ENCODE measurements at regions not wholly inside any gene's neighbourhood (a gene's known extent, or its start where the extent isn't known, plus 50 kb on each side); places are given as distances from the start of the nearest gene placed in this dataset.
"Not testable (repeated sequence)": the region's sequence is repeated elsewhere in the genome, so short reads cannot be mapped to it uniquely, and the experiment has no call there.

DNA sequence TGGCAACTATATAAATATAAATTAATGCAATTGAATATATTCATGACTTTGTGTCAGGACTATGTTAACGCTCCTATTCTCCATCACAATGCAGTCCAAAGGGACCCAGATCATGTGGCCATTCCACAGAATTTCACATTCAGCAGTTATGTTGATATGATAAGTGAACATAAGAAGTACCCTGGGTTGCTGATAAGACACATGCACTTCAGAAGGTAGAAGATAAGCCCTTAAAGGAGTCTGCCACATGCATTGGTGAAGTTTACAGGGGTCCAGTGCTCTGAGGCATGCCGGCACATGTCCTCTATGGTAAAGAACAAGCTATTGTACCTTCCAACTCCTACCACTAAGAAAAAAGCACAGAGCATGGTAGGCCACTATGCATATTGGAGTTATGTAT is 76.4 kb downstream of the PHAX start:
- DNase-seq: no peak
- Mint-ChIP-seq H3K27me3 (no peaks in the 10 kb centered on the region), H3K27ac (no peak overlapping the region), H3K9me3 (peaks cover under 1% of the 10 kb centered on the region), H3K36me3 (ENCODE audit: low read depth) (no peaks in the 10 kb centered on the region), H3K4me3 (no peak overlapping the region), H3K4me1 (peaks cover 22% of the 10 kb centered on the region)
- ChIA-PET POLR2A (interaction anchor here (0.6 to 1.7 kb wide), 3 partner anchors 81 to 101 kb away, joined by 6 to 10 read pairs (median 6); no protein-coding TSS in a partner anchor), CTCF (interaction anchor here (0.6 to 9.8 kb wide), 7 partner anchors 9 to 383 kb away, joined by 3 to 107 read pairs (median 4); partner anchors contain the start of gene LMNB1)

DNA sequence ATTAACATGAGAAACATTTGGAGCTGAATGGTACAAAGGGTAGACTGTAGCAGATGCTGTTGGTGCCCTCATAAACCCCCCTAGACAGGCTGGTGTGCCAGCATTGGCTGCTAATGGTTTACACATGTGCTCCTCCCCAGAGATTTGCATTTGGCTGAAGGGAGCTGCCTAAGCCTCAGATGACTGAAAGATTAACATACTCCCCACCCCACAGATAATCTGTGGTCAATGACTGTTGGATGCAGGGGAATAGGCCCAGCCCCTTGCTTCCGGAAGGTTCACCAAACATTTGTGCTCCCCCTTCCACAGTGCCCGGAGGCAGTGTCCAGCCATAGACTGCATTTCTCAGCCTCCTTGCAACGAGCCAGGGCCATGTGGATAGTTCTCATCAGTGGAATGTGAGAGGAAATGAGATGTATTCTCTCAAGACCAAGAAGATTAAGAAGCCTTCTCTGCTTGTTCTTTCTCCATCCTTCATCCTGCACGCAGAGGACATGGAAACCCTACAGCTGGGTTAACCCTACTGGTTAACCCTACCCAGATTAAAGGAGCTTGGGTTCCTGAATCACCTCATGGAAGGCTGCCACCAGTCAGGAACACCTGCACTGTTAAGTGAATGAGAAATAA is 79.6 kb downstream of the PHAX start:
- DNase-seq: no peak
- H3K36me3 Mint-ChIP-seq (ENCODE audit: low read depth): no peaks in the 10 kb centered on the region
- no peak overlapping the region for H3K4me3 Mint-ChIP-seq
- POLR2A ChIA-PET: interaction anchor here (2.1 kb wide), 1 partner anchor 98 kb away, joined by 6 read pairs; no protein-coding TSS in a partner anchor
- H3K27ac Mint-ChIP-seq: no peak overlapping the region
- peaks cover 32% of the 10 kb centered on the region for H3K4me1 Mint-ChIP-seq
- no peaks in the 10 kb centered on the region for H3K9me3 Mint-ChIP-seq
- CTCF ChIA-PET: interaction anchor here (0.5 to 9.8 kb wide), 3 partner anchors 18 to 99 kb away, joined by 3 to 107 read pairs (median 3); partner anchors contain the start of gene LMNB1
- no peaks in the 10 kb centered on the region for H3K27me3 Mint-ChIP-seq

DNA sequence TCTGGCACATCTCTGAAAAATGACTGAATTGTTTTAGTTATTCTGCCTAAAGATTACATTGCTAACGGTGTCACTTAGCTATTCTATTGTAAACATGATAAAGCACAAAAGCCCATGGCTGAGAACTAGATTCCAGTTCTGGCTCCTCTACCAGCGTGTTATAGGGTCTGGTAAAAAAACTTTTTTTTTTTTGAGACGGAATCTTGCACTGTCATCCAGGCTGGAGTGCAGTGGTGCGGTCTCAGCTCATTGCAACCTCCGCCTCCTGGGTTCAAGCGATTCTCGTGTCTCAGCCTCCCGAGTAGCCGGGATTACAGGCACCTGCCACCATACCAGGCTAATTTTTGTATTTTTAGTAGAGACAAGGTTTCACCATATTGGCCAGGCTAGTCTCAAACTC is 80.6 kb downstream of the PHAX start:
- CTCF ChIA-PET: interaction anchor here (0.6 to 9.8 kb wide), 2 partner anchors 98 to 1258 kb away, joined by 4 to 107 read pairs; partner anchors contain the start of gene LMNB1
- peaks cover 33% of the 10 kb centered on the region for H3K4me1 Mint-ChIP-seq
- H3K27ac Mint-ChIP-seq; POLR2A ChIA-PET; DNase-seq; H3K36me3 Mint-ChIP-seq (ENCODE audit: low read depth); H3K4me3 Mint-ChIP-seq; H3K27me3 Mint-ChIP-seq; H3K9me3 Mint-ChIP-seq: not testable (repeated sequence)

DNA sequence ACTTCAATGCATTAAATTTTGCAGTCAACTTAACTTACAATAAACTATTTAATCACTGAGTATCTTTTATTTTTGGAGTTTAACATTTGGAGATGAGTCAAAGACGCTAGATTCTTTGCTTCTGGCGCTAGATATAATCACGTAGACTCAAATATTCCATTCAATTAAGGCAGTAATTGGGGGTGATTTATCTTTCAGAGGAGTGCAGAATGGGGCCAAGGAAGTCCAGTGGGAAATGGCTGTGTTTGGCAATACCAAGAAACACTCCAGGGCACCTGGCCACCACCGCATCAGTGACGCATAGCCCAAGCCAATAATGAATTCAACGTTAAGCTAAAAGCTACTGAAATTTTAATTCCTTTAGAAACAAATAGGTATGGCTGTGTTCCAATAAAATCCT is 81.2 kb downstream of the PHAX start:
- H3K4me3 Mint-ChIP-seq: no peak overlapping the region
- ChIA-PET CTCF (interaction anchor here (0.9 to 9.8 kb wide), 2 partner anchors 97 to 129 kb away, joined by 3 to 107 read pairs; partner anchors contain the start of gene LMNB1), POLR2A (no interaction called here)
- no peak overlapping the region for H3K27ac Mint-ChIP-seq
- no peaks in the 10 kb centered on the region for H3K27me3 Mint-ChIP-seq
- H3K9me3 Mint-ChIP-seq: no peaks in the 10 kb centered on the region
- H3K36me3 Mint-ChIP-seq (ENCODE audit: low read depth): no peaks in the 10 kb centered on the region
- H3K4me1 Mint-ChIP-seq: peaks cover 35% of the 10 kb centered on the region
- DNase-seq: no peak

DNA sequence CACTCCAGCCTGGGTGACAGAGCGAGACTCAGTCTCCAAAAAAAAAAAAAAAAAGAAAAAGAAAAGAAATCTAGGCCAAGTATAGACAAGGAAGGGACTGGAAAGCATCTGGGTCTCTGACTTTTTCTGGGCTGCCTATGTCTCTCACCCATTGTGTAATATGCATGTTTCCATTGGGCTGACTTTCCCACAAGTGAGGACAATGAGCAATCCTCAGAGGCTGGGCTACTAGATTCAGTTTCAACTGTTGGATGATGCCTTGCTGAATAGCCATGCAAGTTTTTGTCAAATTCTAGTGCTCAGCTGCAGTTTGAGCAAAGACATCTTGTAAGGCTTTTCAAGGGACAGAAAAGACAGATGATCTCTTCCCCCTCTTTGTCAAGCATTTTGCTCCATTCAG is 82.1 kb downstream of the PHAX start:
- Mint-ChIP-seq H3K4me3 (no peak overlapping the region), H3K4me1 (peaks cover 35% of the 10 kb centered on the region), H3K9me3 (no peaks in the 10 kb centered on the region), H3K36me3 (ENCODE audit: low read depth) (no peaks in the 10 kb centered on the region), H3K27me3 (no peaks in the 10 kb centered on the region), H3K27ac (no peak overlapping the region)
- no peak for DNase-seq
- ChIA-PET CTCF (interaction anchor here (4.3 kb wide), 1 partner anchor 96 kb away, joined by 20 read pairs; the partner anchor contains the start of gene LMNB1), POLR2A (interaction anchor here (1.2 kb wide), 1 partner anchor 95 kb away, joined by 3 read pairs; no protein-coding TSS in a partner anchor)

DNA sequence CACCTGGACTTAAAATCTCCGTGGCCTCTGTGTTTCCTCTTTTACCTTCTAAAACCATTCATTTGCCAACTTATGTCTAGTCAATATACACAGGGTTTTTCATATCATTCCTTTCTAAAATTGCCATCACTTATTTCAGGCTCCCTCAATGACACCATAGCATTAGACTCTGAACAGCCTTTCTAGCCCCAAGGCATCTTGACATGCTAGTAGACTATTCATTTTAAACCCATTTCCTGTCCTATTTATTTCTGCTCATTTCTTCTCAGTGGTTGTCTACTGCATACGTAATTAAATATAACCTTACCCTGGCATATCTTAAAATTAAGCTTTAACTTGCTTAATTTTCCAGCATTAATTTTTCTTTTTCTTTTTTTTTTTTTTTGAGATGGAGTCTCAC is 83.2 kb downstream of the PHAX start:
- Mint-ChIP-seq H3K27ac (no peak overlapping the region), H3K9me3 (no peaks in the 10 kb centered on the region)
- POLR2A ChIA-PET: no interaction called here

DNA sequence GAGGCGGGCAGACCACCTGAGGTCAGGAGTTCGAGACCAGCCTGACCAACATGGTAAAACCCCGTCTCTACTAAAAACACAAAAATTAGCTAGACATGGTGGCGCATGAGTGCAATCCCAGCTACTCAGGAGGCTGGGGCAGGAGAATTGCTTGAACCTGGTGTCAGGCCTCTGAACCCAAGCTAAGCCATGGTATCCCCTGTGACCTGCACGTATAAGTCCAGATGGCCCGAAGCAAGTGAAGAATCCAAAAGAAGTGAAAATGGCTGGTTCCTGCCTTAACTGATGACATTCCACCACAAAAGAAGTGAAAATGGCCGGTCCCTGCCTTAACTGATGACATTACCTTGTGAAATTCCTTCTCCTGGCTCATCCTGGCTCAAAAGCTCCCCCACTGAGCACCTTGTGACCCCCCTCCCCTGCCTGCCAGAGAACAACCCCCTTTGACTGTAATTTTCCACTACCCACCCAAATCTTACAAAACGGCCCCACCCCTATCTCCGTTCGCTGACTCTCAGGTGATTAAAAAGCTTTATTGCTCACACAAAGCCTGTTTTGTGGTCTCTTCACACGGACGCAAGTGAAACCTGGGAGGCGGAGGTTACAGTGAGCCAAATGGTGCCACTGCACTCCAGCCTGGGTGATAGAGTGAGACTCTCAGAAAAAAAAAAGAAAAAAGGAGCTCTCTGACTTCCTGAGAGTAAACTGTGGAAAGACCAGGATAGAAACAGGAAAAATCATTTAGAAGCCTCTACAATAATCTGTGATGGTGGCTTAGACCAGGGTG is 84.1 kb downstream of the PHAX start:
- H3K27me3 Mint-ChIP-seq; H3K36me3 Mint-ChIP-seq (ENCODE audit: low read depth); H3K9me3 Mint-ChIP-seq: not testable (repeated sequence)
- POLR2A ChIA-PET: interaction anchor here (0.7 to 0.9 kb wide), 2 partner anchors 93 to 137 kb away, joined by 3 read pairs; no protein-coding TSS in a partner anchor
- H3K27ac Mint-ChIP-seq: peak overlapping the region; percentile 0
- H3K4me3 Mint-ChIP-seq: peak overlapping the region; percentile 24
- peak; percentile 37 for DNase-seq
- CTCF ChIA-PET: interaction anchor here (0.6 to 4.3 kb wide), 9 partner anchors 15 to 623 kb away, joined by 3 to 20 read pairs (median 4); partner anchors contain the start of gene LMNB1
- H3K4me1 Mint-ChIP-seq: peaks cover 28% of the 10 kb centered on the region

More for the DNA sequence above, 83.2 kb downstream of the PHAX start:
- no peaks in the 10 kb centered on the region for H3K36me3 Mint-ChIP-seq (ENCODE audit: low read depth)
- CTCF ChIA-PET: interaction anchor here (0.7 to 4.3 kb wide), 4 partner anchors 70 to 624 kb away, joined by 3 to 20 read pairs (median 3); partner anchors contain the start of gene LMNB1
- no peaks in the 10 kb centered on the region for H3K27me3 Mint-ChIP-seq
- H3K4me3 Mint-ChIP-seq: no peak overlapping the region
- no peak for DNase-seq
- peaks cover 35% of the 10 kb centered on the region for H3K4me1 Mint-ChIP-seq

DNA sequence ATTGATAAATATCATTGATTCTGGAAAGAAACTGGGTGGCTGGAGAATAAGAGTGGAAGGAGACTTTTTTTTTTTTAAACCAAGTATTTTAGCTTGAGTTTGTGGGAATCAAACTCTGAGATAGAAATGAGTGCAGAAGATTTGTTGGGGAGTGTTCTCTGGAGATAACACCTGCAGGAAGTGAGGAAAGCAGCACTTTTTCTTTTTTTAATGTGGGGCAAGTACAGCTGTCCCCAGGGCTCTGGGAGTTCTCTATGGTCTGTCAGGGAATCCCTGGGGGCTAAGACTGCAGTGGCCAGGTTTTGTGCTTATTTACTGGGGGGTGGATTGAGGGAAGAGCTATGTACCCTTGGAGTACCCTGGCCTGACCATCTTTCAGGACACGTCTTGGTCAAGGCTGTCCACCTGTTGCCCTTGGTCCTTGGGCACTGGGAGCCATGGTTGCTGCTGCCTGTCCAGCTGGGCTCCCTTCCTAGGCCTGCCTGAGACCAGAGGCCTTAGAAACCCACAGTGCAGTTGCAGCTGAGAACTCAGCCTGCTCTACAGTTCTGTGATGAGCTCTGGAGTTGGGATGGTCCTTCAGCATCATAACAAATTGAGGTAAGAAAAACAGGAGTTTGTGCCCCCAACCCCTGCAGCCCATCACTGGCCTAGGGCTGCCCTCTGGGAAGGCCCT is 85.8 kb downstream of the PHAX start:
- H3K36me3 Mint-ChIP-seq (ENCODE audit: low read depth): no peaks in the 10 kb centered on the region
- POLR2A ChIA-PET: no interaction called here
- H3K27ac Mint-ChIP-seq: no peak overlapping the region
- H3K9me3 Mint-ChIP-seq: no peaks in the 10 kb centered on the region
- CTCF ChIA-PET: interaction anchor here (0.9 to 4.3 kb wide), 2 partner anchors 9 to 92 kb away, joined by 3 to 20 read pairs; partner anchors contain the start of gene LMNB1
- DNase-seq: no peak
- no peaks in the 10 kb centered on the region for H3K27me3 Mint-ChIP-seq
- H3K4me3 Mint-ChIP-seq: no peak overlapping the region
- H3K4me1 Mint-ChIP-seq: peaks cover 18% of the 10 kb centered on the region

DNA sequence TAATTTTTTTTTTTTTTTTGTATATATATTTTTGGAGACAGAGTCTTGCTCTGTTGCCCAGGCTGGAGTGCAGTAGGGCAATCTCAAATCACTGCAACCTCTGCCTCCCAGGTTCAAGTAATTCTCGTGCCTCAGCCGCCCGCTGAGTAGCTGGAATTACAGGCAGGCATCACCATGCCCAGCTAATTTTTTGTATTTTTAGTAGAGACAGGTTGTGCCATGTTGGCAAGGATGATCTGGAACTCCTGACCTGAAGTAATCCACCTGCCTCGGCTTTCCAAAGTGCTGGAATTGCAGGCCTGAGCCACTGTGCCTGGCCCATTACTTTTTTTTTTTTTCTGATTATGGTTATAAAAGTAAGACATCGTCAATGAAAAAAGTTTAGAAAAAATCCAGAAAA is 84.0 kb upstream of the LMNB1 start:
- H3K9me3 Mint-ChIP-seq: no peaks in the 10 kb centered on the region
- H3K4me1 Mint-ChIP-seq: no peaks in the 10 kb centered on the region
- ChIA-PET POLR2A (interaction anchor here (0.7 kb wide), 1 partner anchor 85 kb away, joined by 9 read pairs; no protein-coding TSS in a partner anchor), CTCF (no interaction called here)
- no peaks in the 10 kb centered on the region for H3K36me3 Mint-ChIP-seq (ENCODE audit: low read depth)
- no peak overlapping the region for H3K4me3 Mint-ChIP-seq
- no peaks in the 10 kb centered on the region for H3K27me3 Mint-ChIP-seq
- no peak overlapping the region for H3K27ac Mint-ChIP-seq
- no peak for DNase-seq

DNA sequence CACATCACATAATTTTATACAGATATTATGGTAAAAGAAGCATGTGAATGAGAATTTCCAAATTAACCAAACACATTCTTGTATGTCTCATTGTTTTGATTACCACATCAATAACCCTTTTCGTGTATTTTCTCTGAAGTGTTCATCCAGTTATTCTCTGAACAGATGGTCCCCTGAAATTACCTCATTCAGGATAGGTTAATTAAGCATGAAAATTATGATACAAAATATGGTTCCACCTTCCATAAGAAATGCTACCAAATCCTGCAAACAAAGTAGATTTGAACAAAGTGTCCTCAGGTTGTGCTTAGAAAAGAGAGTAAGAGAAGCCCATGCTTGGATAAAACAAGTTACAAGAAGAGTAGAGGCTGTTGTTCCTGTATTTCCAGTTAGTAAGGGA is 83.1 kb upstream of the LMNB1 start:
- H3K9me3 Mint-ChIP-seq: no peaks in the 10 kb centered on the region
- peaks cover 2% of the 10 kb centered on the region for H3K27me3 Mint-ChIP-seq
- no peaks in the 10 kb centered on the region for H3K4me1 Mint-ChIP-seq
- no peak for DNase-seq
- H3K27ac Mint-ChIP-seq: no peak overlapping the region
- H3K4me3 Mint-ChIP-seq: no peak overlapping the region
- CTCF ChIA-PET: no interaction called here
- no peaks in the 10 kb centered on the region for H3K36me3 Mint-ChIP-seq (ENCODE audit: low read depth)
- POLR2A ChIA-PET: no interaction called here

DNA sequence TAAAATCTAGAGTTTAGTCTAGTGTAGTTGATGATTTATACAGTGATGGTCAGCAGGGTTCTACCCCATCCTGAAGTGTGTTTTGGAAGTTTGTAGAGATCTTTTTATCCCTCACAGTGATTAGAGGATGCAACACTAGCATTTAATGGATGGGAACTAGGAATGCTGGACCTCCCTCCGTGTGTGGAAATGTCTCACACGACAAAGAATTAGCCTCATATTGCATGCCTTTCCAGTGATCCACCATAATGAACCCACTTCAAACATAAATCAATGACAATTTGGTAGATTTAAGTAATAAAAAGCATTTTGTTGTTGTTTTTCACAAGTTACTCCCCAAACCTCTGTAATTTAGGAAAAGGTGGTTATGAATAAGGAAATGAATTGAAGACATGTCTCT is 82.5 kb upstream of the LMNB1 start:
- Mint-ChIP-seq H3K4me3 (no peak overlapping the region), H3K27ac (no peak overlapping the region), H3K9me3 (no peaks in the 10 kb centered on the region), H3K4me1 (peaks cover 1% of the 10 kb centered on the region), H3K27me3 (peaks cover 2% of the 10 kb centered on the region), H3K36me3 (ENCODE audit: low read depth) (no peaks in the 10 kb centered on the region)
- DNase-seq: no peak
- POLR2A ChIA-PET: no interaction called here
- CTCF ChIA-PET: no interaction called here

DNA sequence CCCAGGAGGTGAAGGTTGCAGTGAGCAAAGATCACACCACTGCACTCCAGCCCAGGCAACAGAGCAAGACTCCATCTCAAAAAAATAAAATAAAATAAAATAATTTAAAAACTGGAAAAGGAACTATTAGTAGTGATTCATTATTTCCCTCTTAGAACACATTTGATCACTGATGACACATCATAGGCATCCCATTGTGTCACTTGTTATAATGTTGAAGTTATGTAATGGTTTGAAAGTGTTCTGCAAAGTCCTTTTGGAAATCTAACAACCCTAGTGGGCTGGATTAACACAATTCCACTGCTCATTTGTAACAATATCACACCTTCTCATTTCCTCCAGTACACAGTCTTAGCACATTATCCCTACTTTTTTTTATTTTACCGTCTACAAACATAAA is 81.8 kb upstream of the LMNB1 start:
- Mint-ChIP-seq H3K27me3 (peaks cover 2% of the 10 kb centered on the region), H3K27ac (no peak overlapping the region), H3K4me1 (peaks cover 7% of the 10 kb centered on the region), H3K9me3 (no peaks in the 10 kb centered on the region), H3K36me3 (ENCODE audit: low read depth) (peaks cover 2% of the 10 kb centered on the region), H3K4me3 (no peak overlapping the region)
- ChIA-PET CTCF (no interaction called here), POLR2A (no interaction called here)
- DNase-seq: no peak
